ENCODE measurements at regions not wholly inside any gene's neighbourhood (a gene's known extent, or its start where the extent isn't known, plus 50 kb on each side); places are given as distances from the start of the nearest gene placed in this dataset.

- TF ChIP-seq POLR2A (IDR thresholded peaks at IDR 0.05) (no peak), POLR2AphosphoS5 (IDR thresholded peaks at IDR 0.05) (no peak)
- TF ChIP-seq, protein P1, sequence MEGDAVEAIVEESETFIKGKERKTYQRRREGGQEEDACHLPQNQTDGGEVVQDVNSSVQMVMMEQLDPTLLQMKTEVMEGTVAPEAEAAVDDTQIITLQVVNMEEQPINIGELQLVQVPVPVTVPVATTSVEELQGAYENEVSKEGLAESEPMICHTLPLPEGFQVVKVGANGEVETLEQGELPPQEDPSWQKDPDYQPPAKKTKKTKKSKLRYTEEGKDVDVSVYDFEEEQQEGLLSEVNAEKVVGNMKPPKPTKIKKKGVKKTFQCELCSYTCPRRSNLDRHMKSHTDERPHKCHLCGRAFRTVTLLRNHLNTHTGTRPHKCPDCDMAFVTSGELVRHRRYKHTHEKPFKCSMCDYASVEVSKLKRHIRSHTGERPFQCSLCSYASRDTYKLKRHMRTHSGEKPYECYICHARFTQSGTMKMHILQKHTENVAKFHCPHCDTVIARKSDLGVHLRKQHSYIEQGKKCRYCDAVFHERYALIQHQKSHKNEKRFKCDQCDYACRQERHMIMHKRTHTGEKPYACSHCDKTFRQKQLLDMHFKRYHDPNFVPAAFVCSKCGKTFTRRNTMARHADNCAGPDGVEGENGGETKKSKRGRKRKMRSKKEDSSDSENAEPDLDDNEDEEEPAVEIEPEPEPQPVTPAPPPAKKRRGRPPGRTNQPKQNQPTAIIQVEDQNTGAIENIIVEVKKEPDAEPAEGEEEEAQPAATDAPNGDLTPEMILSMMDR (IDR thresholded peaks at IDR 0.05): no peak
Measured at GRCh38 chr9:38318759-38319495, 73.6 kb upstream of the ALDH1B1 start.

Measured in breast epithelium (tissue), 3 donors.